GM18498 (cell line): ENCODE measurements at regions not wholly inside any gene's neighbourhood (a gene's known extent, or its start where the extent isn't known, plus 50 kb on each side); places are given as distances from the start of the nearest gene placed in this dataset.

Experiments used
- ATAC-seq: cut with Tn5 transposase; IDR thresholded peaks from one replicate; pipeline ENCODE4 v1.9.1; 2021; ENCODE audit warnings: mild to moderate bottlenecking, moderate library complexity; ENCODE audit not compliant: unreplicated experiment

- ATAC-seq: no peak
Observed at GRCh38 chr16:65786916-65787315, 579.6 kb upstream of the CDH5 start.

DNA sequence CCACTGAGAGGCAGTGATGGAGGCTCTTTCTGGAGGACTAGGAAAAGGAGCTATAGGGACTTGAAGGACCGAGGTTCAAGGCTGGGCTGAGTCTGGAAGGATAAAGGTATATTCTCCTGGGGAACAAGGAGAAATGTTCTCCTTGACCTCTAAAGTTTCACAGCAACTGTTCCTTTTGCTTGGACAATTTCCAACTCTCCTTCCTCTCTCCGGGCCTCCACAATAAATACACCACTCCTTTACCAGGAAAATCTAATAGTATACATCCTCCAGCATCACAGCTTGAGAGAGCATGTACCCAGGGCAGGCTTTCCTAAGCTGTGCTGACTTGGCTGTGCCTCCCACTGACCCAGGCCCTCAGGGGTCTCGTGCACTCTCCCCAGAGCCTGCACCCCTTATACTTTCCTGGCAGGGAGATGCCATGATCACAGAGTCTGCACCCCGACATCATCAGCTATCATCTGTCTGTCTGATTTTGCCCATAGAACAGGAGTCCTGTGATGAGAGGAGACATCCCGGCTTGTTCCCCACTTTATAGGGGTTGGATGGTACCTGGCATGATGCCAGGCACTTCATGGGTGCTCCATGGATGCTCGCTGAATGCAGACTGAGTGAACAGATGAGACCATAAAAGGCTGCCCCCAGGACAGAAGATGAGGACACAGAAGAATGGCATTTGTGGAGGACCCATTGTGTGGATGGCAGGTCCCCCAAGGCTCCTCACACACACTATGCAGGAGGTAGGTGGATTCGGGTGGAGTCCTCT, 582.6 kb upstream of the CDH5 start:
- no peak for ATAC-seq

DNA sequence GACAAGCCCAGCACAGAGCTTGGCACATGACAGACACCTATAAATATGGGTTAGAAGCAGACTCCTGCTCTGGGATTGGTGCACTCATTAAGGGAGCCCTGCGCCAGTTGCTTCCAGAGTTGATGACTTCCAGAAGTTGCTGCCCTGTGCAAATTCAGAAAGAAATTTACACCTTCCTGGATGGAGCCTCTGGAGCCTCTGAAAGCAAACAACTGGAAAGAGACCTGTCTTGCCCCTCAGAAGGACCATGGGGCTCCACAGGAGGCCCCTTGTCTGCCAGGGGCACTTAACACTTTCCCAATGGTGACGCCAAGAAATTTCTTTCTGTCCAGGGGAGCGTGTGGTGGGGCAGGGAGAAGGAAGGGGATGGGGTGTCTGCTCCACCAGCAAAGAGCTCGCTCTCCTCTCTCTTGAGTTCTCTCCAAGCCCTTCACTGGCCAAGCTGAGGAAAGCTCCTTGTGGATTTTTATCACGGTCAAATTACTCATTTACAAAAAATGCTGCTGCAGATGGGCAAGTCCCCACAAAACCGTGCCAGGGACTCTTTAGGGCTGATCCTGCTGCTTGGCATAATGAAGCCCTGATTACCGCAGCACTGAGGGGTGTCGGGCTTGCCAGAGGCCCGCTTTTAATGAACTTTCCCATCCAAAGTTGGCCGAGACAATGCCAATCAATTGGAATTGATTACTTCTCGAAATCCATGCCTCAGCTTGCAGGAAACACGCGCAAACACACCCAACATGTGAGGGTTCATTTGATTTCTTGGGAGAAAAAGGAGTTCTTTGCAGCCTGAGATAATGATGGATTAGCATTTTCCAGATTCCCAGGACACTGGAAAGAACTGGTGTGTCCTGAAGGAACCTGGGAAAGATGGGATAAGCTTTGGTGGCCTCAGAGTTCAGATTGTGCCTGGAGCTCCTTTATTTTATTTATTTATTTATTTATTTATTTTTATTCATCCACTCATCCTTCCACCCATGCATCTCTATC, 583.6 kb upstream of the CDH5 start:
- no peak for ATAC-seq

- ATAC-seq: no peak
Observed at GRCh38 chr16:65781855-65782254, 584.6 kb upstream of the CDH5 start.

- ATAC-seq: no peak
Observed at GRCh38 chr16:65781363-65781762, 585.1 kb upstream of the CDH5 start.

- ATAC-seq: no peak
Observed at GRCh38 chr16:65779201-65779600, 587.3 kb upstream of the CDH5 start.

DNA sequence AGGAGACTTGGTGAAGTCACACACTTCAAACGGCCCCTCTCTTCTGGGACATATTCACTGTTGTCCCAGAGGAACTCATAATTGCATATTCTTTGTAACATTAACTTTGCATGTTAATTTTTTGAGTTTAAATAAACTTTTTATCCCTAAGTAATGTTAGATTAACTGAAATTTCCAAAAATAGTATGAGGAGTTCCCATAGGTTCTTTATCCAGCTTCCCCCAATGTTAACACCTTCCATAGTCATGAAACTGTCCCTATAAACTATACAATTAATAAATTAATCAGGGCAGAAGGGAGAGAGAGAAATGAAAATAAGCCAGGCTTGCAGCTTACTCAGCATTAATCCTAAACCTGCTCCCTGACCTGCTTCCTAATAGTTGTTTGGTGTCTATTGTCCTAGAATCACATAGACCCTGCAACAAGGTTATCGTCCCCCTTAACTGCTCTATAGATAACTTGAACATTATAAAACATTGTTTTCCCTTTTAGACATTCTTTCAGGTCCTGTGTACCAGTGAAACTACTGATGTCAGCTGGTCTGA, 589.8 kb upstream of the CDH5 start:
- ATAC-seq: no peak

DNA sequence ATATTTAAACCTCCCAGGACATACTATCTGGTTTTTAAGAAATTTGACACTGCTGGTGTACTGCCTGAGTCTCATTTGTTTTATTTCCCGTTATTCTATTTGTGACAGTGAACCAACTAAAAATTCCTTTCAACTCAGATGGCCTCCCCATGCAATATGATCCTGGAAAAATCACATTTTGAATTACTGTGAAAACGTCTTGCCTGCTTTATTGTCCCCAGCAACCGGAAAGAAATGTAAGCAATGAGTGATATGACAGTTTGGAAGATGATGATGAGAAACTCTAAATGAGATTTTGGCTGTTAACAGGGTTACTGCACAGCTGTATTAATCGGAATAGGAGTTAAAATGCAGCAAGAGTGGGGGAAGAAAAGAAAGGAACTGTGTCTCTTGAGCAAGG, 590.7 kb upstream of the CDH5 start:
- no peak for ATAC-seq

DNA sequence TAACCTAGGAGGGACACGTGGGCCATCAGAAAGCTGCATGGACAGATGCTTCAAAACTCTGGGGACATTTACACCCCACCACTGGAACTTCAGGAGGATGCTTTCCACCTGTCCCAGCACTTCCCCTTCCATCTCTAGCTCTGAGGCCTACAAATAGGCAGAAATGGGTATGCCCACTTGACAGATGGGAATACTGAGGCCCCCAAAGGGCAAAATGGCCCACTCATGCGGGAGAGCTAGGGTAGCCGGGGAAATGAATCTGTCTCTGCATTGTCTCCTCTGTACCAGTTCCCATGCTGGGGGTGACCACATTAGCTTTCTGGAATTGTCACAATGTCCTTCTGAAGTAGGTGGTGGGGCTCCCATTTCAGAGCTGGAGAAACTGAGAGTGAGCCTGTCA, 592.1 kb upstream of the CDH5 start:
- no peak for ATAC-seq

- no peak for ATAC-seq
Observed at GRCh38 chr16:65773301-65773874, 593.1 kb upstream of the CDH5 start.

DNA sequence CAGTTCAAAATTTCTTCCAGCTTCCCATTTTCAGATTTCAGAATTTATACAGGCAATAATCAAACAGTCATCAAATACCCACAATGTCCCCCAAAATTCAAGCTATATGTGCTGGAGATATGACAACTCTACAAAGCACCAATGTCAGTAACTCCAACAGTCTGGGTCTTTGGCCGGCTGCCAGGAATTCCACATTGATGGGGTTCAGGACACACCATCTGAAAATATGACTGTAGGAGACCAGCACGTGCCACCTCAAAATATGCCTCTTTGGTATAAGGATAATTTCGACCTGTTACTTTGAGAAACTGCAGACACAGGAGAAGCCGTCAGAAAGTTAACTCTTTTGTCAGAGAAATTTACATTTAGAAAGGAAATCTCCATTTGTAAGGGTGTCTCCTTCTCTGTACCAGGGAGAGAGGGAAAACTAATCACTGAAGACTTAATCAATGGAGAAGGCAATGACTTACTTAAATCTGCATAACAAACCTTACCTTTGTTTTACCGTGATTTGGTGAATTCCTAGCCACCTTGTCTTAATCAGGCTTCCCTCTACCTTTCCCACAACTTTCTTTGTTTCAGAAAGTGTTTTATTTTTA, 594.3 kb upstream of the CDH5 start:
- ATAC-seq: no peak

DNA sequence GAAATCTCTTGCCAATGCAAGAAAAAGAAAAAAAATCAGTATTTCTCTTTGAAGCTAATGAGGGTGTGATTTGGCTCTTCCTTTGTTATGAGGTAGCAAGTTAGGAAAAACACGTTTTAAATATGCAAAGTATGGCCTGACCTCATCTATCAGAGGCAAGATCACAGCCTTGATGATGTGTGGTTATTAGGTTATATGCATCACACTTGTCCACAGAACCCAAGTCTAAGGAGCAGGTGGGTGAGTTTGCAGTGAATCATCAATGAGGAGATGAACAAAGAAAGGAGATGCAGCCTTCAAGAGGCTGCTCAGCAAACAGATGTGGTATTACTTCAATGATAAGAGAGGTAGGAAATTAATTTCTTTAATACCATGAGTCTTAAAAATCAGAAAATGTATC, 594.8 kb upstream of the CDH5 start:
- no peak for ATAC-seq

- no peak for ATAC-seq
Observed at GRCh38 chr16:65770752-65771151, 595.7 kb upstream of the CDH5 start.

DNA sequence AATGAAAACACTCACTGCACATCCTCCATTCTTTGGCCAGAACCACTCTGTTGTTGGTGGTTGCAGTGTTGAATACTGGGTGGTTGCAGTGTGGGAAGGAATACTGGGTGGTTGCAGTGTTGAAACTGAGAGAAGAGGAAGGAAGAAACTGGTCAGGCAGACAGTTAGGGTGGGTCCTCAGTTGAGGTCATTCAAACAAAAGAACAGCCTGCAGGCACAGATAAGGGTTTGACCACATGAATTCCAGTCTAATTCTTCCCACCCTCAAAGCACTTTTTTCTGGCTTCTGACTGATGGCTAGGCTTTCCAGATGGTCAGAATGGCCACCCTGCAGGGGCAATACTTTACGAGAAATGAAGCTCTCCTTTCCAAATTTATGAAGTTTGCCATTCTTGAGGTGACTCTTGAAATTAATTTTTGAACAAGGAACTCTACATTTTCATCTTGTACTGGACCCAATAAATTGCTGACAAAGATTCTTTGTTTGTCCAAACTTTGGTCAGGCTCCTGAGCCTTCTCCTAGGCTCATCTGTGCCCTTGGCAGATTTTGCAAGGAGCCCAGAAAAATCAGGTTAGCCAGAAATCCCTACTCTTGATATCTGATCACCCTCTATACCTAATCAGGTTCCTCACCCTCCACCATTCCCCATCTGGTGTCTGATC, 596.6 kb upstream of the CDH5 start:
- no peak for ATAC-seq

- no peak for ATAC-seq
Observed at GRCh38 chr16:65769055-65769465, 597.4 kb upstream of the CDH5 start.

DNA sequence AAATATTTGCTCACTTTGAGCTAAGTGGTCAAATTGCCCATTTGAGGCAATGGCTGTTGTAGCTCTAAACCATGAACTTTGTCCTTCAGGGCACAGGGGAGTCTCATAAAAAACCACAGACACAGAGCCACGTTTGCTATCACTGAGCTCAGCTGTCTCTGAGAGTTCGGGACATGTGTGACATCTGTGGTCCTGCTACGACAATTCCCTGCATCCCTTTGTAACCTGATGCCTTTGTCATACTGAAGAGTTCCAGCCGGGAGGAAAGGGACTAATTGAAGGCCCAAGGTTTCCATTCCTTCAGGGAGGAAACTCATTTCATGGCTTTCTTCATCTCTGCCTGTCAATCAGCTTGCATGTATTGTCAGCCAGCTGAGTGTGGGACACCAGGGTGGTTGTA, 599.4 kb upstream of the CDH5 start:
- ATAC-seq: no peak

- ATAC-seq: no peak
Observed at GRCh38 chr16:65763640-65764305, 602.7 kb upstream of the CDH5 start.

DNA sequence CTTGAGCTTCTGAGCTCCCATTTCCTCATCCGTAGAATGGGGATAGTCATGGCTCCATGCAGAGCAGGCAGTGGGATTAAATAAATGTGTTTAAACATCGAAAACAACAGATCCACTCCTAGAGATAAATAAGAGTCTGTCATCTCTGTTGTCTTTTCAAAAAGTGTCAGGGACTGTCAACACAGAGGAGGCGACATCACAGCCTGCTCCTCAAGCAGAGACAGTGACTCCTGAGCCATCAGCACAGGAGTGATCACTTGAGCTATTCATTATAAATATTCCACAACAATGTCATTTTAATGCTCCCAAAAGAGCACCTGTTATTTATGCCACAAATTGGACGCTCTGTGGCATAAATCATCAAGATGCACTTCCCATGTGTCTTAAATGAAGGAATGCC, 605.6 kb upstream of the CDH5 start:
- ATAC-seq: no peak

DNA sequence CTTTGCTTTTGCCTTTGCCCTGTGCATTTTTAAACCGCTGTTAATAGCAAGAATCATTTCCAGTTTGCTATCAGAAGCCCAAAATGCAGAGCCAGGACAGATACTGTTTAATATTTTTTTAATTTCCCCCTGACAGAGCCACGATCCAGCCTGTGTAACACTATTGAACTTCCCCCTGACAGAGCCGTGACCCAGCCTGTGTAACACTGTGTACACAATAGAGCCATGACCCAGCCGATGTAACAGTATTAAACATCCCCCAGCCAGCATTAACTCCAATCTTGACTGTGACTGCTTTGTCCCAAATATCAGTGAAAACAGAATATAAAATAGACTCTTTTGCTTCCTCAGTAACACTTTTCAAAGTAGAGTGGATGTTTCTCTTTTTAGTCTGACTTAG, 607.9 kb upstream of the CDH5 start:
- ATAC-seq: no peak

- ATAC-seq: no peak
Observed at GRCh38 chr16:65757064-65757463, 609.4 kb upstream of the CDH5 start.
